Lung (tissue), 11 donors: ENCODE measurements at regions not wholly inside any gene's neighbourhood (a gene's known extent, or its start where the extent isn't known, plus 50 kb on each side); places are given as distances from the start of the nearest gene placed in this dataset.

ENCODE experiments used
- ATAC-seq: fragments of 200-7000 bp; cut with Tn5 transposase; one replicate; pipeline ENCODE4 v1.9.1; 2020; ENCODE audit warnings: moderate number of reproducible peaks; ENCODE audit not compliant: insufficient read depth, low FRiP score
- DNase-seq, 3 donors: peaks; one replicate each; pipeline ENCODE4 v3.0.0-alpha.2; 2013 to 2017
- H3K27ac ChIP-seq, 2 donors: one replicate each; pipeline ENCODE4 v1.5.1; 2013; ENCODE audit warnings: mild to moderate bottlenecking in 2 of 2, moderate library complexity in 2 of 2, control low read depth in 1 of 2, inconsistent platforms in 1 of 2, low read depth in 1 of 2, low read length in 1 of 2
- H3K27me3 ChIP-seq, 3 donors: one replicate each; pipeline ENCODE4 v1.5.1; 2013; ENCODE audit warnings: low read length in 2 of 3; ENCODE audit not compliant: control insufficient read depth in 3 of 3, insufficient read depth in 3 of 3
- H3K36me3 ChIP-seq, 4 donors: one replicate each; pipeline ENCODE4 v1.5.1; 2013; ENCODE audit warnings: low read length in 4 of 4, mild to moderate bottlenecking in 1 of 4, moderate library complexity in 1 of 4; ENCODE audit not compliant: control insufficient read depth in 4 of 4, insufficient read depth in 4 of 4
- H3K4me1 ChIP-seq, 5 donors: one replicate each; pipeline ENCODE4 v1.5.1; 2013; ENCODE audit warnings: low read length in 5 of 5, mild to moderate bottlenecking in 2 of 5, moderate library complexity in 1 of 5; ENCODE audit not compliant: control insufficient read depth in 5 of 5, insufficient read depth in 5 of 5
- H3K4me3 ChIP-seq: one replicate; pipeline ENCODE4 v1.5.1; 2013; ENCODE audit warnings: mild to moderate bottlenecking, control low read depth, moderate library complexity
- H3K9ac ChIP-seq, 2 donors: one replicate each; pipeline ENCODE4 v1.5.1; 2013; ENCODE audit warnings: low read length in 2 of 2, control low read depth in 1 of 2; ENCODE audit not compliant: insufficient read depth in 1 of 2
- H3K9me3 ChIP-seq, 4 donors: one replicate each; pipeline ENCODE4 v1.5.1; 2013; ENCODE audit warnings: low read length in 3 of 4, mild to moderate bottlenecking in 1 of 4, moderate library complexity in 1 of 4; ENCODE audit not compliant: control insufficient read depth in 4 of 4, insufficient read depth in 3 of 4
- CTCF ChIP-seq: IDR thresholded peaks from 2 replicates; pipeline ENCODE4 v1.5.1; 2012; ENCODE audit warnings: mild to moderate bottlenecking; ENCODE audit errors: control extremely low read depth, extremely low read depth
- WGBS, 2 donors: extraction: QIAGEN DNeasy Blood & Tissue Kit; methylation state at CpG; one replicate each; pipeline ENCODE4 v1.1.7; 2013; 5-methylcytosine and 5-hydroxymethylcytosine counted together
- donor health status: control.
- donor health status: control.
- donor health status: Bipolar disorder and iron deficiency.
- donor health status: healthy.
- donor health status: DM: yes; HTN: yes; CAD: no.

DNA sequence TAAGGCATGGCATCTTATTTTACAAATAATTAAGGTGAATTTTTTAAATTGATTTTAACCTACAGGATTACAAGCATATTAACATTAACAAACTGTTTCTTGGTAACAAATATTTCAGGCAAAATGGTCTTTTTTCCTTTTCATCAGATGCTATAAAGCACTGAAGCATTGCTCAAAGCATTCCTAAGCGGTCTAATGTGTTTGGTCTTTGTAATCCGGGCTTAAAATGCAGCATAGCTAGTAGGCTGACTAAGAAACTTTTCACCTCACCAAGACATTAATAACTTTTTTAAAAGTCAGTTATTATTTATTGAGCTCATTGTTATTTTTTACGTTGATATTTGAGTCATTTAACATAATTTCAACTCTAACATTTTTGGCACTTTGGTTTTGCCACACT lies 538.8 kb upstream of the SLC39A10 start:
- 88 to 90% methylated on average over 3 of the region's 3 CpGs for WGBS, 2 donors
- Histone ChIP-seq H3K4me3 (no peak overlapping the region), H3K4me1 (no peaks in the 10 kb centered on the region), H3K9me3 (peaks cover 0 to 4% (median 0%) of the 10 kb centered on the region in 4 donors), H3K27ac (no peak overlapping the region), H3K9ac (no peak overlapping the region), H3K36me3 (no peaks in the 10 kb centered on the region), H3K27me3 (no peaks in the 10 kb centered on the region)
- ATAC-seq (no peak), DNase-seq (no peak)
- TF ChIP-seq CTCF: no peak

- no peak for TF ChIP-seq CTCF
- Histone ChIP-seq H3K4me3 (no peak overlapping the region), H3K36me3 (no peaks in the 10 kb centered on the region), H3K27me3 (no peaks in the 10 kb centered on the region), H3K27ac (no peak overlapping the region), H3K4me1 (no peaks in the 10 kb centered on the region), H3K9ac (no peak overlapping the region), H3K9me3 (peaks cover 0 to 4% (median 0%) of the 10 kb centered on the region in 4 donors)
- no peak for ATAC-seq
- no peak for DNase-seq
Measured at GRCh38 chr2:195117011-195117410, 540.0 kb upstream of the SLC39A10 start.

DNA sequence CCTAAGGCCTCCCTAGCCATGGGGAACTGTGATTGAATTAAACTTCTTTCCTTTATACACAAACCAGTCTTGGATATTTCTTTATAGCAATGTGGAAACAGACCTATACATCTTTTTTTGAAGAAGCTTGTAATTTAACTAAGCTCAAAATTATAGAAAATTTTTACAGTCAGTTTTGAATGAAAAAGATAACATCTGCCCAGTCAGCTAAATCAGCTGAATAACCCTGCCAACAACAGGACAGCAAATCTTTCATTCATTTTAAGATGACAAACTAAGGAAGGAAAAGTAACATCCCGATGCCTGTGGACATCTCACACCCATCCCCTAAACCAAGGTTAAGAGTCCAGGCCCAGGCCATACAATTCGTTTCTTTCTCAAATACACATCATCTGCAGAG lies 541.3 kb upstream of the SLC39A10 start:
- peaks cover 0 to 4% (median 0%) of the 10 kb centered on the region in 4 donors for H3K9me3 ChIP-seq
- H3K9ac ChIP-seq: no peak overlapping the region
- H3K27ac ChIP-seq: no peak overlapping the region
- ATAC-seq: no peak
- no peaks in the 10 kb centered on the region for H3K27me3 ChIP-seq
- WGBS, 2 donors: 26 to 43% methylated on average over 2 of the region's 2 CpGs
- H3K4me3 ChIP-seq: no peak overlapping the region
- no peak for TF ChIP-seq CTCF
- H3K36me3 ChIP-seq: no peaks in the 10 kb centered on the region
- no peak for DNase-seq
- no peaks in the 10 kb centered on the region for H3K4me1 ChIP-seq

- DNase-seq: no peak
- H3K9me3 ChIP-seq: no peaks in the 10 kb centered on the region
- TF ChIP-seq CTCF: no peak
- H3K9ac ChIP-seq: no peak overlapping the region
- no peak for ATAC-seq
- no peak overlapping the region for H3K4me3 ChIP-seq
- no peak overlapping the region for H3K27ac ChIP-seq
- no peaks in the 10 kb centered on the region for H3K4me1 ChIP-seq
- no peaks in the 10 kb centered on the region for H3K27me3 ChIP-seq
- no peaks in the 10 kb centered on the region for H3K36me3 ChIP-seq
Measured at GRCh38 chr2:195108182-195108581, 548.8 kb upstream of the SLC39A10 start.
